ENCODE measurements at regions not wholly inside any gene's neighbourhood (a gene's known extent, or its start where the extent isn't known, plus 50 kb on each side); places are given as distances from the start of the nearest gene placed in this dataset.

GRCh38 chr4:187767158-187767557 is 228.4 kb upstream of the ZFP42 start:
- no peak overlapping the region for H3K14ac ChIP-seq (ENCODE audit: insufficient read length)
- no peak overlapping the region for H3K4ac ChIP-seq (replicated peaks; ENCODE audit: insufficient read length, low read depth, low read length)
- H4K91ac ChIP-seq (replicated peaks; ENCODE audit: insufficient read length, low read length): no peak overlapping the region
- no peaks in the 10 kb centered on the region; a peak in 2 of 7 replicates for H3K27me3 ChIP-seq (replicated peaks in 1 of 4; ENCODE audit: control insufficient read depth in 3 of 4, extremely low read depth in 1 of 4, insufficient read depth in 3 of 4, low read length in 3 of 4)
- H3K23ac ChIP-seq (ENCODE audit: insufficient read length): no peak overlapping the region
- ChIA-PET CTCF (ENCODE audit: partially characterized antibody) (no interaction called here), POLR2A (ENCODE audit: partially characterized antibody) (no interaction called here)
- 0 out of 2 replicates have a peak overlapping the region, but pooled peaks have one; percentile 36 for H2AFZ ChIP-seq (ENCODE audit: low read length)
- no peak overlapping the region for H2BK20ac ChIP-seq (ENCODE audit: low read length)
- 76% methylated on average over 3 of the region's 3 CpGs; no CpG with 5 or more reads in 1 of the 2 experiments for WGBS, 2 experiments (ENCODE audit: extremely low coverage in 1 of 2, insufficient coverage in 1 of 2, insufficient read length in 1 of 2, insufficient replicate concordance in 2 of 2, low coverage in 1 of 2, low lambda C conversion rate in 2 of 2, missing lambda C conversion rate in 1 of 2)
- no peak overlapping the region for H2BK15ac ChIP-seq (ENCODE audit: low read length)
- H2BK120ac ChIP-seq (replicated peaks; ENCODE audit: low read depth, low read length): no peak overlapping the region
- H3K79me1 ChIP-seq (ENCODE audit: low read depth, low read length): no peaks in the 10 kb centered on the region
- no peaks in the 10 kb centered on the region for H3K79me2 ChIP-seq (ENCODE audit: control insufficient read depth in 1 of 2, insufficient read depth in 2 of 2, low read length in 2 of 2)
- DNase-seq (ENCODE audit: low read depth in 1 of 2, low spot score in 2 of 2): no peak
- H3K18ac ChIP-seq (ENCODE audit: extremely low read depth, low read length): no peak overlapping the region
- H4K20me1 ChIP-seq (replicated peaks in 1 of 2; ENCODE audit: control insufficient read depth in 1 of 2, insufficient read depth in 2 of 2, low read length in 2 of 2): no peaks in the 10 kb centered on the region
- no peak overlapping the region for H3K27ac ChIP-seq (ENCODE audit: low read depth, low read length)
- H2BK5ac ChIP-seq (ENCODE audit: low read depth, low read length): no peak overlapping the region
- H3K23me2 ChIP-seq (ENCODE audit: low read depth, low read length): no peaks in the 10 kb centered on the region
- H2AK5ac ChIP-seq (ENCODE audit: low read depth, low read length): no peak overlapping the region
- no peak overlapping the region for H3K9ac ChIP-seq (replicated peaks in 1 of 4; ENCODE audit: extremely low read depth in 1 of 4, low read depth in 3 of 4, low read length in 3 of 4)
- no peak overlapping the region for H2BK12ac ChIP-seq (ENCODE audit: low read depth, low read length)
- no peak overlapping the region for H3K4me3 ChIP-seq (ENCODE audit: extremely low read depth in 1 of 4, insufficient read depth in 2 of 4, low read depth in 3 of 4, low read length in 4 of 4)
- H4K8ac ChIP-seq (ENCODE audit: extremely low read depth, insufficient read depth, low read length): no peak overlapping the region
- no peak overlapping the region for H4K5ac ChIP-seq (ENCODE audit: insufficient read length, low read depth, low read length)
- FAIRE-seq: no peak
- no peak overlapping the region for H3K56ac ChIP-seq (replicated peaks; ENCODE audit: insufficient read length, low read depth, low read length)
- H3K4me2 ChIP-seq (ENCODE audit: insufficient read depth in 1 of 2, low read depth in 2 of 2, low read length in 2 of 2): no peak overlapping the region
- no peaks in the 10 kb centered on the region for H3K9me3 ChIP-seq (ENCODE audit: insufficient read depth in 2 of 2, low read depth in 1 of 2, low read length in 1 of 2)
- no peaks in the 10 kb centered on the region for H3K36me3 ChIP-seq (ENCODE audit: control insufficient read depth in 2 of 4, insufficient read depth in 4 of 4, low read length in 3 of 4)
- H3K4me1 ChIP-seq (replicated peaks in 1 of 4; ENCODE audit: control insufficient read depth in 3 of 4, insufficient read depth in 4 of 4, low read length in 3 of 4): no peaks in the 10 kb centered on the region
- no peak for TF ChIP-seq RNF2 (IDR thresholded peaks at IDR 0.05; ENCODE audit: borderline replicate concordance, low read depth, low read length, missing control alignments, poor library complexity, severe bottlenecking)
- TF ChIP-seq CREB1 (IDR thresholded peaks at IDR 0.05): no peak
- no peak for TF ChIP-seq CEBPB (IDR thresholded peaks at IDR 0.05; ENCODE audit: low read depth, low read length)
- TF ChIP-seq POU5F1 (IDR thresholded peaks at IDR 0.05; ENCODE audit: low read depth, low read length): no peak
- TF ChIP-seq PHF8 (conservative IDR thresholded peaks at IDR 0.05; ENCODE audit: low read depth, low read length): no peak
- TF ChIP-seq JUN (IDR thresholded peaks at IDR 0.05; ENCODE audit: low read depth, low read length): no peak
- TF ChIP-seq JUND (IDR thresholded peaks at IDR 0.05; ENCODE audit: low read length): no peak
- TF ChIP-seq SP4 (IDR thresholded peaks at IDR 0.05; ENCODE audit: low read length): no peak
- TF ChIP-seq RAD21 (IDR thresholded peaks at IDR 0.05 in 1 of 2, conservative IDR thresholded peaks at IDR 0.05 in 1 of 2; ENCODE audit: low read depth in 2 of 2, low read length in 2 of 2): no peak
- no peak for TF ChIP-seq GABPA (IDR thresholded peaks at IDR 0.05; ENCODE audit: borderline replicate concordance, insufficient read depth, low read length)
- no peak for TF ChIP-seq SP2 (IDR thresholded peaks at IDR 0.05; ENCODE audit: low read length)
- no peak for TF ChIP-seq YY1 (IDR thresholded peaks at IDR 0.05; ENCODE audit: low read depth, low read length)
- TF ChIP-seq, protein P1, sequence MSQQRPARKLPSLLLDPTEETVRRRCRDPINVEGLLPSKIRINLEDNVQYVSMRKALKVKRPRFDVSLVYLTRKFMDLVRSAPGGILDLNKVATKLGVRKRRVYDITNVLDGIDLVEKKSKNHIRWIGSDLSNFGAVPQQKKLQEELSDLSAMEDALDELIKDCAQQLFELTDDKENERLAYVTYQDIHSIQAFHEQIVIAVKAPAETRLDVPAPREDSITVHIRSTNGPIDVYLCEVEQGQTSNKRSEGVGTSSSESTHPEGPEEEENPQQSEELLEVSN (IDR thresholded peaks at IDR 0.05): no peak
- no peak for TF ChIP-seq BRCA1 (IDR thresholded peaks at IDR 0.05; ENCODE audit: low read depth, low read length)
- TF ChIP-seq TBP (IDR thresholded peaks at IDR 0.05; ENCODE audit: low read depth, low read length): no peak

Measured in H1 (cell line).